ENCODE measurements at regions not wholly inside any gene's neighbourhood (a gene's known extent, or its start where the extent isn't known, plus 50 kb on each side); places are given as distances from the start of the nearest gene placed in this dataset.
"Not testable (repeated sequence)": the region's sequence is repeated elsewhere in the genome, so short reads cannot be mapped to it uniquely, and the experiment has no call there.

DNA sequence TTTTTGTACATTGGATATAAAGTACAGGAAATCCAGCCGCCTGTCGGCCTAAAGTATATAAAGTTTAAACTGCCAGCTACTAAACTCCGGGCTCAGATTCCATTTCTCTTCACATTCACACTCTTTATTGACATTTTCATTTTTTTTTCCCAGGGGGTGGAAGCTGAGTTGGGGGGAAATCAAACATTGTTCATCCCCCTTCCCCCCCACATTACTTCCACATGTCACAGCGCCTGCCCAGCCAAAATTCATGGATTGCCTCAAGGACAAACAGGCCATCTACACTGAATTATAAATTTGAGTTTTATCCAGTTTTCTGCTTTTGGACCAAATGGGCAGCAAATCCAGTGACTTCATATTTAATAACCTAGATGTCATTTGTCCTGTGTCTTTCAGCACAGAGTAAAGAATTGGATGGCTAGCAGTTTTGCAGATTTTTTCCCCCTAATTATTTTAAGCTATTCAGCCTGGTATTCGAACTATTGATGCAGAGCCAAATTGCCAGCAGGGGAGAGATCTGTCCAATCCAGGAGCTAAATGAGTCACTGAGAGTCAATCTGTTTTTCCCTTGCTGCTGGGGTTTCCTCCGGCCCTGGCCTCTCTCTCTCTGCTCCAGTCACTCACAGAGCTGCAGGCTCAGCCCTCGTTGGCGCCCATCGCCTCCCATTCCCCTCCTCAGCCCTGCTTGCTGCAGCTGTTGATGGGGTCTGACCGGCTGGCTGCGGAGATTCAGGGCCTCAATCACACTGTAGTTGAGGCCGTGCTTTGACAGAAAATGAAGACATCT, 98.0 kb downstream of the LMO4 start:
- TF ChIP-seq, protein P1, sequence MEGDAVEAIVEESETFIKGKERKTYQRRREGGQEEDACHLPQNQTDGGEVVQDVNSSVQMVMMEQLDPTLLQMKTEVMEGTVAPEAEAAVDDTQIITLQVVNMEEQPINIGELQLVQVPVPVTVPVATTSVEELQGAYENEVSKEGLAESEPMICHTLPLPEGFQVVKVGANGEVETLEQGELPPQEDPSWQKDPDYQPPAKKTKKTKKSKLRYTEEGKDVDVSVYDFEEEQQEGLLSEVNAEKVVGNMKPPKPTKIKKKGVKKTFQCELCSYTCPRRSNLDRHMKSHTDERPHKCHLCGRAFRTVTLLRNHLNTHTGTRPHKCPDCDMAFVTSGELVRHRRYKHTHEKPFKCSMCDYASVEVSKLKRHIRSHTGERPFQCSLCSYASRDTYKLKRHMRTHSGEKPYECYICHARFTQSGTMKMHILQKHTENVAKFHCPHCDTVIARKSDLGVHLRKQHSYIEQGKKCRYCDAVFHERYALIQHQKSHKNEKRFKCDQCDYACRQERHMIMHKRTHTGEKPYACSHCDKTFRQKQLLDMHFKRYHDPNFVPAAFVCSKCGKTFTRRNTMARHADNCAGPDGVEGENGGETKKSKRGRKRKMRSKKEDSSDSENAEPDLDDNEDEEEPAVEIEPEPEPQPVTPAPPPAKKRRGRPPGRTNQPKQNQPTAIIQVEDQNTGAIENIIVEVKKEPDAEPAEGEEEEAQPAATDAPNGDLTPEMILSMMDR (conservative IDR thresholded peaks at IDR 0.05; ENCODE audit: low read depth, low read length): no peak
- no peak overlapping the region for H3K4me3 ChIP-seq (ENCODE audit: low read depth, low read length)
- DNase-seq (ENCODE audit: low read depth): no peak

DNA sequence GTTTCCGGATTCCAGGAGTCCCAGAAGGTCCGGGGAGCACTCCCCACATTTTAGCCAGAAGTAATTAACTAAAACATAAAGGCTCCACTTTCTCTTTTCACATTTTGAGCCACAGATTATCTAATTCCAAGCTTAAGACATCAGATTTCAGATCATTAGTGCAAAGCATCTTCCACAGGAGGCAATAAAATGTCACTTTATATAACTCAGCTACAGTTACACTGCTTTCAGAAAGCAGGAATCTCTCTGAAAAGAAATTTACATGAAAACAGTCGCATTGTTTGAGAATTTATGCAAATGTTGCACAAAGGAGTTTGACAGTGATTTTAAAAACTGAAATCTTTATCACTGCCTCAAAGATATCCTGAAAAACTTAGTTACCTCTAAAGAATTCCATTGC, 99.7 kb downstream of the LMO4 start:
- TF ChIP-seq, protein P1 (conservative IDR thresholded peaks at IDR 0.05; ENCODE audit: low read depth, low read length): no peak
- DNase-seq (ENCODE audit: low read depth): no peak
- H3K4me3 ChIP-seq (ENCODE audit: low read depth, low read length): no peak overlapping the region

DNA sequence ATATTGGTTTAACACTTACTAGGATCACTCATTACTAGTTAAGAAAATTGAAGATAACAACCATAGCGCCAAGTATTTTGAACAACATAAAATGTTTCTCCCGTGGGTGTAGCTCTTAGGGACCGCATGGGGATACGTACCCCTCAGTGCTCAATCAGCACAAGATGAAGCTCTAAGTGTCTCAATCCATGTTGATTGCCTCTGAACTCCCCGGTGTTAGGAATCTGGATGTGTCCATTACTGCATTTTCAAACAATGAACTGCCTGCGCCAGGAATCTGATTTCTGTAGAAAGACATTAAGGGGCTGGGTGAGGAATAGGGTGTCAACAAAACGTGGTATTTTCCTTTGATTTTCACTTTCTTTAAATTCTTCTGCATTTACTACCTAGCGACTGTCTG, 100.2 kb downstream of the LMO4 start:
- TF ChIP-seq, protein P1 (conservative IDR thresholded peaks at IDR 0.05; ENCODE audit: low read depth, low read length): no peak
- DNase-seq (ENCODE audit: low read depth): no peak
- H3K4me3 ChIP-seq (ENCODE audit: low read depth, low read length): no peak overlapping the region

DNA sequence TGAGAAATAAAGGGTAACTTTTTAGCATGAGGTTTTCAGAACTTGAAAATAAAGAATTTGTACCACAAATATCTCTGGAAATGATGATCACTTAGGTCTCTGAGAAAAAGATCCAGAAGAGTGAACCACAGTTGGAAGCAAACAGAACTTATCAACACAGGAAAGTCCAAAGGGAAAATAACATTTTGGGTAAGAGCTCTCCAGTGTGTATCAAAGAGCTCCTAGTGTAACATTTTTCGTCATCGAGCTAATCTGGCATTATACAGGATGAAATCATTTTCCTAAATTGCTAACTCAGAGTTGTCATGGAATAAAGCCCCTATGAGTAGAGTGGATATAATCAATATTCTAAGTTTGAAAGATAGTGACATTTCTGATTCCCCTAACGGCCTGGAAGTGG, 104.0 kb downstream of the LMO4 start:
- no peak for DNase-seq (ENCODE audit: low read depth)
- H3K4me3 ChIP-seq (ENCODE audit: low read depth, low read length): no peak overlapping the region
- TF ChIP-seq, protein P1 (conservative IDR thresholded peaks at IDR 0.05; ENCODE audit: low read depth, low read length): no peak

DNA sequence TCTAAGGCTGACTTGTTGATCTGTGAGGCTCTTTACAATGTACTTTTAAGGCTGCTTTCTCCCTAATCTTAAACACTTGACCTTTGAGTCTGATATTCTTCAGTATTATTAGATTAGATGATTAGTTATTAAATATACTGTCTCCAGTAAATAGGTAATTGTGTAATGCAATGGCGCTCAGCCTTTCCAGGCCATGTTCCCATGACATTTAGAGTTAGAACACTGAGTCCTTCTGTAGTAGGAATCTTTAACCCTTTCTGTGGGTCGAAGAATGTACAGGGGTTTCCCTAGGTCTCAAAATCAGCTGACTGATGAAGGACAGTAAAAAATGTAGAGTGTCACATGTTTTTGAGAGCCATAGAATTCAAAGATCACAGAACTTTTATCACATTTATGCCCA, 104.4 kb downstream of the LMO4 start:
- DNase-seq (ENCODE audit: low read depth): not testable (repeated sequence)

DNA sequence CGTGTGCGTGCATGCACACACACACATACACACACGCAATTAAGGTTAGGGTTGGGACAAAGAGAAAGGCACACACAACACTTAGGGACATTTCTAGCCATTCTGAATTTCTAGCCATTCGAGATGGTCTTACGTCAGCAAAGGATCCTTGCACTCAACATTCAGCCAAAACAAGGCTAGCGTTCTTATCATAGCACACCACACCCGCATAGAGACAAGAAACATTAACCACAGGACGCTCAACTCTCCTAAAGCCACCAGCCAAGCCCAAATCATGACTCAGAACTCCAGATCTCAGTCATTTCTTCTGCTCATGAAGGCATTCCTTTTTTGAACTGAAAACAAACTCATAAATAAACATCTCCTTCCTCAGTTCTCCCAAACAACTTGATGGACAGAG, 106.8 kb downstream of the LMO4 start:
- TF ChIP-seq, protein P1 (conservative IDR thresholded peaks at IDR 0.05; ENCODE audit: low read depth, low read length): no peak
- no peak overlapping the region for H3K4me3 ChIP-seq (ENCODE audit: low read depth, low read length)
- DNase-seq (ENCODE audit: low read depth): no peak

More for the DNA sequence above, 104.4 kb downstream of the LMO4 start:
- H3K4me3 ChIP-seq (ENCODE audit: low read depth, low read length): not testable (repeated sequence)

DNA sequence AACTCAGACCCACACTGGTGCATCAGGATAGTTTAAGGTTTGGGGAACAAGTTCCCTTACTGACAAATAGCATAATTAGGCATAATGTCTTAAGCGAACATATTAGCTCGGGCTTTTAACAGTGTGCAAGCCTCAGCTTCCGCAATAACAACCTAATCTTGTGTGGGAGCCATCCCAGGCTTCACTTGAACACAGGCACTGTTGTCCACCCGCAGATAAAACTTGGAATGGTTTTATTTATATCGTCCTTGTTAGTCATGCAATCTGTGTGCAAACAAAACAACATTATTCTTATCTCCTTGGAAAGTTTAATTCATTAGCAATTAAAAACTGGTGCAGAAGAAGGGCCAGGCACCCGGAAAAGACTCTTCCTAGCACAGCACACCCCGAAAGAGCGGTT, 107.4 kb downstream of the LMO4 start:
- DNase-seq (ENCODE audit: low read depth); H3K4me3 ChIP-seq (ENCODE audit: low read depth, low read length): not testable (repeated sequence)

DNA sequence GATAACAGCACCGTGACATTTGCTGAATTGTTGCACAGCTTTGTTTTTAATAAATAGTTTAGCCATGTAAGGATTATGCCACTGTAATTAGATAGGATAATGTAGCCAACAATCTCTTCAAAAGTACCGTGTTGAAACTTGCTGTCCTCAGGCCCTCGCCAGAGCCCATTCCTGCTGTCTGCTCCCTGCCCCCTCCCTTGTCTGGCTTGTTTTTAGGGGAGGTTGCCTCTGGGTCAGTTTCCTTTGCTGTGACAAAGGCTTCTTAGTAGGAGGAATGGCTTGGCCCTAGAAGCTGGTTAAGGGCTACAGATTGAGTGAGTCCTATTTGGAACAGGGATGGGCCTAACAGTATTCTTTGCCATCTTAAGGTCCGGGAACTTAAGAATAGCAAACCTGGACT, 107.9 kb downstream of the LMO4 start:
- DNase-seq (ENCODE audit: low read depth): no peak
- H3K4me3 ChIP-seq (ENCODE audit: low read depth, low read length): no peak overlapping the region
- TF ChIP-seq, protein P1 (conservative IDR thresholded peaks at IDR 0.05; ENCODE audit: low read depth, low read length): no peak
